WTC11 (cell line): ENCODE measurements at regions not wholly inside any gene's neighbourhood (a gene's known extent, or its start where the extent isn't known, plus 50 kb on each side); places are given as distances from the start of the nearest gene placed in this dataset.

ENCODE experiments used
- ATAC-seq: fragments of 200-7000 bp; cut with Tn5 transposase; 2 replicates; pipeline ENCODE4 v1.10.0; 2021; ENCODE audit warnings: mild to moderate bottlenecking, moderate library complexity
- CTCF ChIA-PET: fragments of 300-600 bp; sonication (Branson Sonifier 250); formaldehyde crosslinking; loops from one replicate; lab custom pipeline; 2021; ENCODE audit warnings: antibody characterized with exemption; lab: Charles Lee
- POLR2A ChIA-PET: fragments of 350-600 bp; sonication (Branson Sonifier 250); formaldehyde crosslinking; loops from one replicate; lab custom pipeline; 2021; ENCODE audit warnings: antibody characterized with exemption; lab: Charles Lee
- DNase-seq: peaks from one replicate; pipeline ENCODE4 v3.0.0; 2021; ENCODE audit warnings: low spot score
- H3K27ac Mint-ChIP-seq: 2 replicates; pipeline ENCODE4 v1.8.0; 2021; ENCODE audit warnings: mixed read lengths
- H3K27me3 Mint-ChIP-seq: 2 replicates; pipeline ENCODE4 v1.8.0; 2021; ENCODE audit warnings: low read depth, mild to moderate bottlenecking, moderate library complexity, mixed read lengths
- H3K36me3 Mint-ChIP-seq: 2 replicates; pipeline ENCODE4 v1.8.0; 2021; ENCODE audit warnings: mixed read lengths
- H3K4me1 Mint-ChIP-seq: 2 replicates; pipeline ENCODE4 v1.8.0; 2022; ENCODE audit warnings: mixed read lengths
- H3K4me3 Mint-ChIP-seq: 2 replicates; pipeline ENCODE4 v1.8.0; 2021; ENCODE audit warnings: mild to moderate bottlenecking, moderate library complexity, mixed read lengths
- H3K9me3 Mint-ChIP-seq: 2 replicates; pipeline ENCODE4 v1.8.0; 2021; ENCODE audit warnings: mixed read lengths
- AR ChIP-seq: fragments of 250-450 bp; sonication (Bioruptor Pico); IDR thresholded peaks from 2 replicates; pipeline ENCODE4 v1.9.0; 2021; ENCODE audit warnings: mild to moderate bottlenecking
- ATF2 ChIP-seq: sonication (generic); formaldehyde crosslinking; IDR thresholded peaks from 2 replicates; pipeline ENCODE4 v1.8.1; 2022; ENCODE audit warnings: low read depth, missing genetic modification reagents, borderline replicate concordance
- ATF3 ChIP-seq: sonication (generic); formaldehyde crosslinking; conservative IDR thresholded peaks from 2 replicates; pipeline ENCODE4 v1.8.1; 2022; ENCODE audit warnings: mild to moderate bottlenecking, missing genetic modification reagents
- CREM ChIP-seq: sonication (generic); formaldehyde crosslinking; IDR thresholded peaks from 2 replicates; pipeline ENCODE4 v1.8.1; 2022; ENCODE audit warnings: mild to moderate bottlenecking, missing genetic modification reagents, moderate library complexity
- CTCF ChIP-seq: fragments of 200-600 bp; IDR thresholded peaks from 2 replicates; pipeline ENCODE4 v1.8.0; 2022; ENCODE audit warnings: antibody characterized with exemption
- E2F5 ChIP-seq: sonication (generic); formaldehyde crosslinking; IDR thresholded peaks from 2 replicates; pipeline ENCODE4 v1.8.1; 2022; ENCODE audit warnings: mild to moderate bottlenecking, moderate library complexity, missing genetic modification reagents
- HMGA2 ChIP-seq: fragments of 250-450 bp; sonication (Bioruptor Pico); IDR thresholded peaks from 2 replicates; pipeline ENCODE4 v1.4.0; 2021; ENCODE audit warnings: mild to moderate bottlenecking, moderate library complexity
- MYBL2 ChIP-seq: sonication (generic); formaldehyde crosslinking; IDR thresholded peaks from 2 replicates; pipeline ENCODE4 v1.8.1; 2023; ENCODE audit warnings: mild to moderate bottlenecking, moderate library complexity, missing genetic modification reagents
- NR2C2 ChIP-seq: sonication (generic); formaldehyde crosslinking; IDR thresholded peaks from 2 replicates; pipeline ENCODE4 v1.8.0; 2022; ENCODE audit warnings: mild to moderate bottlenecking, missing genetic modification reagents
- RORB ChIP-seq: fragments of 250-450 bp; sonication (Bioruptor Pico); IDR thresholded peaks from 2 replicates; pipeline ENCODE4 v1.9.0; 2021; ENCODE audit warnings: mild to moderate bottlenecking
- STAT6 ChIP-seq: sonication (generic); formaldehyde crosslinking; conservative IDR thresholded peaks from 2 replicates; pipeline ENCODE4 v1.8.1; 2023; ENCODE audit warnings: mild to moderate bottlenecking, low read depth, missing genetic modification reagents, moderate library complexity
- TCF7 ChIP-seq: sonication (generic); formaldehyde crosslinking; IDR thresholded peaks from 2 replicates; pipeline ENCODE4 v1.8.0; 2022; ENCODE audit warnings: mild to moderate bottlenecking, low read depth, missing genetic modification reagents, moderate library complexity
- TEAD1 ChIP-seq: sonication (generic); formaldehyde crosslinking; IDR thresholded peaks from 2 replicates; pipeline ENCODE4 v1.8.0; 2022; ENCODE audit warnings: mild to moderate bottlenecking, missing genetic modification reagents
- ZNF232 ChIP-seq: sonication (generic); formaldehyde crosslinking; IDR thresholded peaks from 2 replicates; pipeline ENCODE4 v1.8.0; 2022; ENCODE audit warnings: mild to moderate bottlenecking, missing genetic modification reagents
- ZNF512 ChIP-seq: sonication (generic); formaldehyde crosslinking; IDR thresholded peaks from 2 replicates; pipeline ENCODE4 v1.8.1; 2022; ENCODE audit warnings: missing genetic modification reagents, borderline replicate concordance

- TF ChIP-seq MYBL2 (CRISPR knock-in tag) (no peak), CTCF (peak; percentile 47)
- TF ChIP-seq, all 79 proteins: peak for 1
- H3K36me3 Mint-ChIP-seq, result no peaks in the 10 kb centered on the region
- no peak overlapping the region for H3K27ac Mint-ChIP-seq
- peak; percentile 56 for ATAC-seq
- peaks cover 6% of the 10 kb centered on the region; the same call in 1 of the 2 replicates for H3K9me3 Mint-ChIP-seq
- ChIA-PET POLR2A (no interaction called here), CTCF (interaction anchor here (0.6 to 1.3 kb wide), 3 partner anchors 11 to 183 kb away, joined by 3 to 4 read pairs (median 3); no protein-coding TSS in a partner anchor)
- DNase-seq, result no peak
- no peaks in the 10 kb centered on the region for H3K27me3 Mint-ChIP-seq
- no peak overlapping the region for H3K4me3 Mint-ChIP-seq
- H3K4me1 Mint-ChIP-seq, result peaks cover 6% of the 10 kb centered on the region
Measured at GRCh38 chr18:60684843-60685513, 312.4 kb upstream of the MC4R start.

GRCh38 chr18:60686142-60686541, 313.6 kb upstream of the MC4R start:
- no peaks in the 10 kb centered on the region for H3K27me3 Mint-ChIP-seq
- no peak for TF ChIP-seq AR (CRISPR knock-in tag)
- no peak for TF ChIP-seq E2F5 (CRISPR knock-in tag)
- no peak for TF ChIP-seq ZNF512
- TF ChIP-seq STAT6 (CRISPR knock-in tag), result no peak
- TF ChIP-seq ATF2 (CRISPR knock-in tag), result no peak
- TF ChIP-seq CTCF, result no peak
- no peak for TF ChIP-seq ZNF232 (CRISPR knock-in tag)
- TF ChIP-seq NR2C2 (CRISPR knock-in tag), result no peak
- TF ChIP-seq HMGA2 (CRISPR knock-in tag), result no peak
- TF ChIP-seq RORB (CRISPR knock-in tag), result no peak
- no peak for TF ChIP-seq CREM
- no peak for TF ChIP-seq TCF7 (CRISPR knock-in tag)
- TF ChIP-seq ATF3 (CRISPR knock-in tag), result no peak
- TF ChIP-seq TEAD1 (CRISPR knock-in tag), result no peak
- ATAC-seq, result no peak
- H3K4me1 Mint-ChIP-seq, result peaks cover 6% of the 10 kb centered on the region
- CTCF ChIA-PET, result interaction anchor here (0.7 to 1.3 kb wide), 2 partner anchors 12 to 140 kb away, joined by 3 to 5 read pairs; no protein-coding TSS in a partner anchor
- no peaks in the 10 kb centered on the region for H3K36me3 Mint-ChIP-seq
- peaks cover 6% of the 10 kb centered on the region; the same call in 1 of the 2 replicates for H3K9me3 Mint-ChIP-seq
- POLR2A ChIA-PET, result no interaction called here
- H3K27ac Mint-ChIP-seq, result no peak overlapping the region
- no peak for DNase-seq
- no peak overlapping the region for H3K4me3 Mint-ChIP-seq
